GM12891 (cell line): ENCODE measurements at regions not wholly inside any gene's neighbourhood (a gene's known extent, or its start where the extent isn't known, plus 50 kb on each side); places are given as distances from the start of the nearest gene placed in this dataset.

ENCODE experiments used
- POLR2A ChIP-seq: IDR thresholded peaks from 2 replicates; pipeline ENCODE4 v1.6.1; 2011; ENCODE audit warnings: low read depth, low read length, control low read depth
- POLR2AphosphoS5 ChIP-seq: IDR thresholded peaks from 2 replicates; pipeline ENCODE4 v1.6.1; 2011; ENCODE audit warnings: low read depth, low read length, control low read depth
- TAF1 ChIP-seq: IDR thresholded peaks from 2 replicates; pipeline ENCODE4 v1.6.1; 2011; ENCODE audit warnings: low read depth, low read length, control low read depth

- TF ChIP-seq POLR2A (no peak), TAF1 (no peak), POLR2AphosphoS5 (no peak)
These were observed 471.2 kb downstream of the NR2F2 start for GRCh38 chr15:96801576-96802150.
